Colon (tissue), 2 donors: ENCODE measurements at regions not wholly inside any gene's neighbourhood (a gene's known extent, or its start where the extent isn't known, plus 50 kb on each side); places are given as distances from the start of the nearest gene placed in this dataset.

Experiments
- FAIRE-seq: peaks from 2 replicates; lab custom pipeline; 2012; peaks lifted over from hg19 to GRCh38; lab: Jason Lieb, UNC
- donor health status: control.
- donor health status: control.

DNA sequence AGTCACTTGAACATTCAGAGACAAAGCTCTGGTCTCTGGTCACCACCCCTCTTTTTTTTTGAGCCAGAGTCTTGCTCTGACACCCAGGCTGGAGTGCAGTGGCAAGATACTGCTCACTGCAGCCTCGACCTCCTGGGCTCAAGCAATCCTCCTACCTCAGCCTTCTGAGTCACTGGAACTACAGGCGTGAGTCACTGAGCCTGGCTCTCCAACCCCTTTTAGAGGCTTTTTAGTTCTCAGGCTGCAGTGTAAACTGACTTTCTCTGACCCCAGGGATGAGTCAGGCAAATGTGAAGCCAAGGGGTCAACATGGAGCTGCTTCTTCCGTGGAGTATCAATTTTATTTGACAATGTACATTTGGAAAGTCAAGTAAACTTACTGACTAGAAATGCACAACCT lies 229.2 kb downstream of the PTTG2 start:
- no peak for FAIRE-seq

DNA sequence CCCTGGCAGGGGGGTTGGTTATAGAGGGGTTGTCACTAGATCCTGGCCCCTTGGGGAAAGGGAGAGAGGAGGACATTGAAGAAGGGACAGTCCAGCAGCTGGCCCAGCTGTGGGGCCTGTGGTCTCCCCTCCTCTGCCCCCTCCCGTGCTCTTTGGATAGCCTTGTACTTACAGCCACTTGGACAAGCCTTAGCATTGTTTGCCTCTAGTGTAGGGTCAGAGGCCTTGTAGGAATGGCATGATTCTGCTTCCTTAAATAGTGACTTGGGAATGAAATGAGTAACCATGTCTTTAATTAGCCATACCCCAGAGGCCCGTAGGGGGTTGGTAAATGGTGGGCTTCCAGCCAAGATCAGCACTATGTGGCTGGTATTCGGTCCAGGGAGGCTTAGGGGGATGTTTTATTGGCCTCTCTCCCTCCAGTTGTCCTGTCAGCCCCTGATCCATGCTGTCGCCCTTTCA lies 230.6 kb downstream of the PTTG2 start:
- no peak for FAIRE-seq

DNA sequence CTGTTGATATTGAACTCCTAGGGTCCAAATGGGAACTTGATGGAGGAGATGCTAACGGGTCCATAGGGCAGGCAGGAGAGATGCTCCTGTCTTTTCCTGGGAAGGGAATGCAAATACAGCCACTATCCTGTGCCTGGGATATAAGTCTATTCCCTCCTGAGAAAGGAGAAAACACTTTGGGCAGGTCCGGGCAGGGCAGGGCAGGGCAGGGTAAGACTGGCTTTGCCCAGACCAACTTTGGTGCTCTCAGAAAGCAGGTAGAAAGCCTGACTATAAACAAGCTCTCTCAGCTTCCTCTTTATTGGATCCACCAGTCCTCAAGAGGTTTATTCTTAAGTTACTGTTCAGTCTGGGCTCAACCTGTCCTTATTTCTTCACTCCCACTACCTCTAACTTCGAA lies 232.3 kb downstream of the PTTG2 start:
- no peak for FAIRE-seq

DNA sequence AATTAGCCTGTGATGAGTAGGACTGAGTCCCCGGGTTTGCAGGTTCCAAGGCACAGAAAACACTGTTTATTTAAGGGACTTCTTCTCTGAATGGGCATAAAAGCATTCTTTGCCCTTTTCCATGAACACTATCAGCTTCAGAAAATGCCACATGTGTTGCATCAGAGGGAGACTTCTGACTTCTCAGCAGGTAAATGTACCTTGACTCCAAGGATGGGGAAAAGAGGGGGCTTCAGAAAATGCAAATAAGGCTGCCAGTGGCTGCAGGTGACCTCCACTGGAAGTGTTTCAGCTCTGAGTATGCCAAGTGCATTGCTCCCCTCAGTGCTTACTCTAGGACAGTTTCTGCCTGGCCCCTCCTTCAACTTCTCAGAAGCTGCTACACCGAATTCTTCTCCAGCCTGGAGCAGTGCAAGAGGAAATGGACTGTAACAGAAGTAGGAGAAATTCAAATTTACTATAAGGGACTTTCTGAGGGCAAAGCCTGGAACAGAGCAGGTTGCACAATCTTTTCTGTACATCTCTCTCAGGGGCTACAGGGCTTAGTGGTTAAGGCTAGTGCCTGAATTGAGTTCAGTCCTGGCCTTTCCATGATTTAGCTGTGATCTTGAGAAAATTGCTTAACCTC lies 233.2 kb downstream of the PTTG2 start:
- no peak for FAIRE-seq

DNA sequence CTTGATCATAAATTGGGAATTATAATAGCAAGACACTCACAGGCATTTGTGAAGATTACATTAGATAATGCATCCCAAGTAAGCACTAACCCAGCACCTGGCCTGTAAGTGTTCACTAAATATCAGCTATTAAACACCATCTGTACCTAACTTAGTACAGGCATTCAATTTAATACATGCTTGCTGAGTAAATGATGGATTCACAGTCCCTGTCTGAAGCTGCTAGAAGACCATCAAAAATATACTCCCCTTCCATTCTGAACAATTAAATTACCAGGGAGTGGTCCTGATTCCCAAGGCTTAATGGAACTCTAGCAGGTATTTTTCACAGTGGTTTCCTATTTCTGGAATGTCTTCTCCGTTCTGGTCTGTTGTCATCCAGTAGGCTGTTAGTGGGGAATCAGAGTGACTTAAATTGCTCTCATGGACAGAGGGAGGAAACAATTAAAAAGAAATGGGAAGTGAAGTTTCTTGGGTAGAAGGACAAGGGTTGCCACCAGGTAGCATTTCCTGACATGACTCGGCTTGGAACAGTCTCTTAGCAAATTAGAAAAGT lies 233.9 kb downstream of the PTTG2 start:
- FAIRE-seq = no peak

DNA sequence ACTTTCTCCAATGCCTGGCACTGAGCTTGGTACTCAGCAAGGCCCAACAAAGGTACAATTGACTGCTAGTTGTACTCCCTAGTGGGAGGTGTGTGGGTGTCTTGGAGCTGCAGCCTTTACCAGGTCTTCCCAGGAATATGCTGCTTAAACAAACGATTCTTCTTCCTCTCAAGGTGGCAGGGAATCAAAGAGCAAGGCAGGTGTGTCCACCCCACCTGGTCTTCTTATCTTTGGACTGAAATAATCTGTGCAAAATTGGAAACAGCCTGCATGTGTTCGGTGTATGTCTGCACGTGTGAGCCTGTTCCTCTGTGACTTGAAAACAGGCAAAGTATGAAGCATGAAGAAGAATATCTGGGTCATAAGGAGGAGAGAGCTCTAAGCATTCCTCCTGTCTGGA lies 235.3 kb downstream of the PTTG2 start:
- FAIRE-seq = no peak

DNA sequence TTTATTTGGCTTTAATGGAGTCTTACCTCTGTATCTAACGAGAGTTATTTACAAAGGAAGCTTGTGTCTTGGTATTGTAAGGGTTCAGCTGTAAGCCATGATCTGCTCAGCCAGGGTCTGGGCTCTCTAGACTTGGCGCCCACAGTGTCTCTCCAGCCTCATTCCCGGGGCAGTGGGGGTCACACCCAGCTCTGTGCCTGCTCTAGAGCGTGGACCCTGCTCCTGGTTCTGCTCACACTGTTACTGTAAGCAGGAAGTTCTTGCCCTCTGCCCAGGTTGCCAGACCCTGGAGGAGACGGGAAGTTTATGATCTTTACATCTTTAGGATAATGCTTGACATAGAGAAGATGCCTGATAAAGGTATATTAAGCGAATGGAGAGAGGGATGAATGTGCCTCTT lies 235.7 kb downstream of the PTTG2 start:
- FAIRE-seq = no peak

DNA sequence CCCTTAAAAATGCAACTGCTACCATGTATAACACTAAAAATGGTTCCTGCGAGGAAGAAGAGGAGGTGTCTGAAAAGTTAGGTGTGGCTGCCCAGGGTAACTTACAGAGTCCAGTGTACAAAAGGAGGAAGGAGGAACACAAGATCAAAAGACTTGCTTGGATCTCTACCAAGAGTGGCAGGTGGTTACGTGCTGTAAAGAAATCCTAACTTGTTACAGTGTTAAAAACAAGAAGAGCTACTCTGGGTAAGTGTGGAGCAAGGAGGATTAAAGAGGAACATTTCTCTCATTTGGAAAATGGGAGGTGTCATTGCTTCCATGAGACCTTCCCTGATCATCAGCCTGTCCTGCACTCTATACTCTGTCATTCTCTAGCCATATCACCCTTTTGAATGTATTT lies 242.0 kb downstream of the PTTG2 start:
- no peak for FAIRE-seq

DNA sequence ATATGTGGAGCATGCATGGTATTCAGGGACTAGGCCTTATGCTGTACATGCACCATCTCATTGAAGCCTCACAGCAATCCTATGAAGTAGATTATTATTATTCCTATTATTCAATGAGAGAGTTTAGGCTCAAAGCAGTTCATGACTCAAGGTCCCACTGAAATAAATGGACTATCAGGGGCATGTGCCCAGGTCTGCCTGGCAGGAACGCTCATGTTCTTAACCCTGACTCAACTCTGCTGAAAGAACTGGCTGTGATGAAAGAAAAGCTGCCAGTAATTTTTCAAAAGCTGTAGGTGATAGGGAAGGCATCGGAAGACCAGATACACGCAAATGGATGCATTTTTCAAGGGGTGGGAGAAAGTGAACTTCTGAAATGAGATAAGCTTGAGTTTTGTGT lies 243.4 kb downstream of the PTTG2 start:
- FAIRE-seq = no peak

DNA sequence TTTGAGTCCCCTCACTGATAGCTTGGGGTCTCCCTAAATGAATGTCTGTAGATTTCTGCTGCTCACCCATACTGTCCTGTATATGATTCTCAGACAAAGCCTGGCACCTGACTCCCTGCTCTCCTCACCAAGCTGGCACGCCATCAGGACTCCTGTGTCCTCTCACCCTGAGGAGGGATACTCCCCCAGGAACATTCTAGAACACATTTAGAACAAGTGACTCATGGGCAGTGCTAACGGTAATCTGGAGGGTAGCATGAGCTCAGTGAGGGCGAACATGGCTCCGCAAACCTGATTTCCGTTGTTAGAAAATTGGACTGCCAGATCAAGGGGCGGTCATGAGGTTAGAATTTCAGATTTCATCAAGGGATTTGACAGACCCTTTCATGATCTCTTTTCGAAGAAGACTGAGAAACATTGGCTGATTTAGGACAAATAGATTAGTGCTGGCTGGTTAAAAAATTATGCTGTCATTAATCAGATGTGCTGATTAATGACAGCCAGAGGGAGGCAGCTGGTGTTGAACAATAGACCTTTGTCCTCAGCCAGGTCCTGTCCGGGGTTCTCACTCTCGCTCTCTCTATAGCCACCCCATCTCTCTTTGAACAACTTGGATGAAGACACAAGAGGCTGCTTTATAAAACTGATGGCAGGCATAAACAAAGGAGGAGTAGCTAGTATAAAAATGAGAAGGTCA lies 244.3 kb downstream of the PTTG2 start:
- no peak for FAIRE-seq

DNA sequence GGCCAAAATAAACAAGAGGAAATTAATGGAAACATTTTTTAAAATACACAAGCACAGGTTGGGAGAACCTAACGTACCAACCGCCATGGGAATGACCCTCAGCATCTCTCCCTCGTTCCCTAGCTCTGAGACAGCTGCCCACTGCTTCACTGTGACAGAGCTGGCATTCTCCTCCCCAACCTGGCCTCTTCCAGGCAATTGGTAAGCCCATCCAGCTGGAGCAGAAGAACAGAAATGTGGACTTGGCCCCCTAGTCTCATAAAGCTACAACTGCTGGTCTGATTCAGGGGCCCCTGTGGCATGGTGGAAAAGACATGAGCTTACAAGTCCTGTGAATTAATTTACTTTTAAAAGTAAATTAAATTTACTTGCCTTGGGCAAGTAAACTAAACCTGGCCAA lies 245.1 kb downstream of the PTTG2 start:
- FAIRE-seq = no peak

DNA sequence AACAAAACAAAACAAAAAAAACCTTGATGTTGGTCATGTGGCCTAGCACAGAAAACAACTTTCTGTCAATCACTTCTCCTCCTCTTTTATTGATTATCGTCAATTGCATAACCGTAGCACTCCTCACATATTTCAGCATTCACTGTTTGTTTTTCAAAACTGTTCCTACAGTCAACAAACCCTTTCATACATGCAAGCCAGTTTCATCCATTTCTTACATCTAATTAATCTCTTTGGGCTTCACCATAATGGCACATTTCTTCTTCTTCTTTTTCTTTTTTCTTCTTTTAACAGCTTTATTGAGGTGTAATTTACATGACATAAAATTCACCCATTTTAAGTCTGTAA lies 246.9 kb downstream of the PTTG2 start:
- no peak for FAIRE-seq

DNA sequence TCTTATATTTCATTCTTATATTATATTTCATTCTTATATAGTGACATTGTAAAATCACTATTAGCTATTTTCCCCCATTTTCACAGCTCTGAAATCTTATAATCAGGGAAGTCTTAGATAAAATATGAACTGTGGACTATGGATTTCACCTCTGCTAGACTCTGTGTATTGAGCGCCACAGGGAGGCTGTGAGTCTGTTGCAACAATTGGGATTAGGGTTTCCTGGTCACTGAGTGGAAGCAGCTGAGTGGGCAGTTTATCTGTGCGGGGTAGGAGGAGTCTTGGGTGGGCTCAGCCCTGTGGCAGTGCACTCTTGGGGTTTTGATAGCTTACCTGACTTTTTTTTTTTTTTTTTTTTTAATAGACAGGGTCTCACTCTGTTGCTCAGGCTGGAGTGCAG lies 249.5 kb downstream of the PTTG2 start:
- no peak for FAIRE-seq

DNA sequence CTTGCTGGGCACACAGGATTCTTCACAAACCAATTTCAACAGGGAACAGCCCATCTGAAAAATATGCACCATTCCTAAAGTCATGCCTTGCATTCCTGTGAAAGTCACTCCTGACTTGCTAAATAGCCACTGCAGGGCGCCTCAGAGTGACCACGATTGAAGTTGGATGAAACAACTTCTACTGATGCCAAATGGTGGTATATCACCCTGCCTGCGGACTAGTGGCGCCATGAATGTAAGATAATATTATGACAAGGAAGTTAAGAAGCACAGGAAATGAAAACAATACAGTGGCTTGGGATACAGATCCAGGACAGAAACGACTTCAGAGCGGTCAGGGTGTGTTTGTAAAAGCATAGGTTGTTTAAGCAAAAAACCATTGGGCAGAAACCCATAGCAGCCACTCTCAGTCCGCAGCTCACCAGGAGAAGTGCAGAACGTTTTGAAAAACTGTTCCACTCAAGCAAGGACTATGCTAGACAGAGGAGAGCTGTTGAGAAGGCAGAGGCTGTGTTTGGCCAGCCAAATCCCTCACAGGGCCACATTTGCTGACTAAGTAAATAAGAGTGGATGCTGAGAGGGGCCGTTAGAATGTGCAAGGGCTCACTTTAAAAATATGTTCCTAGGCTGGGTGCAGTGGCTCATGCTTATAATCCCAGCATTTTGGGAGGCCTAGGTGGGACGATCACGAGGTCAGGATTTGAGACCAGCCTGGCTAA lies 250.4 kb downstream of the PTTG2 start:
- FAIRE-seq = no peak

DNA sequence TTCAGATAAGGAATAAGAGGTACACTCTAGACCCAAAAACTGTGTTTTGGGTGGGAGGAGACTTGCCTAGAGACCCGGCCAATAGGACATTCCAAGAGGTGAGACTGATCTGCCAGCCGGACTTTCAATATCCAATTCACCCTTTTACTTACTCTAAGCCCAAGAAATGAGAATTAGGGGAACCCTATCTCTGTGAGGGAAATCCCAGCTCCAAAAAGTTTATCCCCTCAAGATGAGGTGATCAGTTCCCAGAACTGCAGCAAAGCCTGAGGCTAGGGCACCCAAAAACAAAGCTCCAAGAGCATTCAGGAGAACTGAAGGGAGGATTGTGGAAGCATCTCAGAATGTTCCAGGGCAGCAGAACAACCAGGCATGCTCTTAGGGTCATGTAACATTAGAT lies 251.7 kb downstream of the PTTG2 start:
- FAIRE-seq = no peak

DNA sequence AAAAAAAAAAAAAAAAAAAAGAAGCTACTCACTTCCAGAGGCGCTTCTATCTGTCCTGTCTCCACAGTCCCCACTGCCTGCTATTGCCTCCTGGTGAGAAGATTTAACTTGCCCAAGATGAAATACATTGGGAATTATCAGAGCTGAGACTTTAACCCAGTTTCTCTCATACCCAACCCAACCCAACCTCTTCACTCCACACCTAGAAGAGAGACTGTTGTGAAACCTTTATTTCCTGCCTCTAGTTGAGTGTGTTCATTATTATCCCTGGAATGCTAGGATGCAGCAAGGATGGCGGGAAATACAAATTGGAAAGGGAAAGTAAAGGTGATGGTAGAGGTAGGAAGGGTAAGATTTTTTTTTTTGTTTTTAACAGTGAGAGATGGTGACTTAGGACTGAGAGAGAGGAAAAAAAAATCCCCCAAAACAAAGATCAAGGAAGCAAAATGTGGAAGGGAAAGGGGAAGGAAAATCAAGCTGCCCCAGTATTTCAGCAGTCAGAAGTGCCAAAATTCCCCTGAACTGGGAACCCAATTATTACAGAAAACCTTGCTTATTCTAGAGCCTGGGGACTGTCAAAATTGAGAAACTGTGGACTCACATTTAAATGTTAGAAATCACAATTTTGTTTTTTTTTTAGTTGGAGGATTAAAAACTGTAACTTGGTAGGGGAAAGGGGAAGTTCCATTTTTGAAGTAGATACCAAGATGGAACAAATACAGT lies 253.0 kb downstream of the PTTG2 start:
- FAIRE-seq = no peak

DNA sequence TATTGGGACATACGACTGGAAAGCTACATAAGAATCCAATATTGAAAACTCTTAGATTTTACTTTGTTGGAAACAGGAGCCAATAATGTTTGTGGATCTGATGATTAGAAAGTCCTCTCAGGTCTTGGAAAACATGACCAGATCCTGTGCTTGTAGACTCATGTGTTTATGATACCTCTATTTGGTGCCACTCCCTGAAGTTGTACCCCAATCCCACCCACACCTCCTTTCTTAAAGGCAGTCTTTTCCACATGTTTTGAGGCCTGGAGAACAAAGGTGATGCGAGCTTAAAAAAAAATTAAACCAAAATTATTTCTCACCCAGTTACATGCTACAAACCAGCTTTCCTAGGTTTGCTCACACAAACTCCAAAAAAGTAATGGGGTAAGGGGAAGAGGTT lies 262.7 kb downstream of the PTTG2 start:
- FAIRE-seq = no peak

DNA sequence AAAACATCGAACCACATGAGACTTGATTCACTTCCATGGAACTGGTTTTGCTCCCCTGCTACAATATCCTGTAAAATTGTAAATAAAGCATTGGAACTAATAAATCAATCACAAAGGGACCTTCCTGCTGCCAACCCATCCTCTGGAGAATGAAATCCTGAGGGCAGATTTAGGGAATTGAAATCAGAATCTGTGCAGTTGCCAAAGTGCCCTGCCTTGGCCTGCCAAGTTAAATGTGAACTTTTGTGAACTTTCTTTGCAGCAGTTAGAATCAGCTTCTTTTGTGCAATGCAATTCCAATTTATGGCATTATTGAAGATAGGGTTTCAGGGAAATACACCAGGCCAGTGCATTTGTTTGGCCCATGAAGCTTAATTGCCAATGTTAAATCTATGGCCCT lies 263.1 kb downstream of the PTTG2 start:
- FAIRE-seq = no peak

DNA sequence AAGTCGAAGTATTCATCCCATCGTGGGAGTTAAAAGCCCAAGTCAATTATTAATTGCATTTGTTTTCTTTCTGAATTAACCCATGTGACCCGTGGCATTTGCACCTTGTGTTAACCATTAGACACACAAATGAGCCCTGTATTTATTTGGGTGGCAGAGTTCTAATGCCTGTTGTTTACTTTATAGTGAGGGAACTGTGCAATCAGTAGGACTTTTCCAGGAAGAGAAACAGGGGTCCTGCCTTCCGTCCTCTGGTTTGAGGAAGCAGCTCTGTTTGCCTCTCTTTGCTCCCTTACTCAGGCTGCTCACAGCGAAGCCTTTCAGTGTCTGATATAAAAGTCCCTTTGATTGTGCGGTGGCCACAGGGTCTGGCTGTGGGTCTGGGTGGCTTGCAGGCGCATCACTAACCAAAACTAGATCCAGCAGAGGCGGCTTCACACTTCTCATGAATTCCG lies 263.6 kb downstream of the PTTG2 start:
- no peak for FAIRE-seq

DNA sequence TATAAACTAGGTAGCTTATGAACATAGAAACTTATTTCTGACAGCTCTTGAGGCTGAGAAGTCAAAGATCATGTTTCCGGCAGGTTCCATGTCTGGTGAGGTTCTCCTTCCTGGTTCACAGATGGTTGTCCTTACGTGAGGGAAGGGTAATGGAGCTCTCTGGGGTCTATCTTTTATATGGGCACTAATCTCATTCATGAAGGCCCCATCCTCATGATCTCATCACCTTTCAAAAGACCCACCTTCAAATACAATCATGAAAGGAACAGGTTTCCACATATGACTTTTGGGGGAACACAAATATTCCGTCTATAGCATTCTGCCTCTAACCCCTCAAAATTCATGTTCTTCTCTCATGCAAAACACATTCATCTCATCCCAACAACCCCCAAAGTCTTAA lies 264.7 kb downstream of the PTTG2 start:
- FAIRE-seq = no peak

DNA sequence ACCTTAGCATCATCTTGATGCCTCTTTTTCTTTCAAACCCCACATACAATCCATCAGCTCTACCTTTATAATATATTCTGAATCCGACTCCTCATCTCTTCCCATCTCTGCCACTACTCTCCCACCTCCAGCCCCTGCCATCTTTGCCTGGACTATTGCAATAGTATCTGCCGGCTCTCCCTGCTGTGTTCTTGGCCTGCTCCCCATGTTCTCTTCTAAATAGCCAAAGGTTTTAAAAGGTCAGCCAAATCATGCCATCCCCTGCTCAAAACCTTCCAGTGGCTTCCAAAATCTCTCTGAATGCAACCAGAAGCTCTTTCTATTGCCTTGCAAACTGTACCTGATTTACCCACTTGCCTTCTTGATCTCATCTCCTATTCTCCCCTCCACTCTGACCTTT lies 266.0 kb downstream of the PTTG2 start:
- FAIRE-seq = no peak

DNA sequence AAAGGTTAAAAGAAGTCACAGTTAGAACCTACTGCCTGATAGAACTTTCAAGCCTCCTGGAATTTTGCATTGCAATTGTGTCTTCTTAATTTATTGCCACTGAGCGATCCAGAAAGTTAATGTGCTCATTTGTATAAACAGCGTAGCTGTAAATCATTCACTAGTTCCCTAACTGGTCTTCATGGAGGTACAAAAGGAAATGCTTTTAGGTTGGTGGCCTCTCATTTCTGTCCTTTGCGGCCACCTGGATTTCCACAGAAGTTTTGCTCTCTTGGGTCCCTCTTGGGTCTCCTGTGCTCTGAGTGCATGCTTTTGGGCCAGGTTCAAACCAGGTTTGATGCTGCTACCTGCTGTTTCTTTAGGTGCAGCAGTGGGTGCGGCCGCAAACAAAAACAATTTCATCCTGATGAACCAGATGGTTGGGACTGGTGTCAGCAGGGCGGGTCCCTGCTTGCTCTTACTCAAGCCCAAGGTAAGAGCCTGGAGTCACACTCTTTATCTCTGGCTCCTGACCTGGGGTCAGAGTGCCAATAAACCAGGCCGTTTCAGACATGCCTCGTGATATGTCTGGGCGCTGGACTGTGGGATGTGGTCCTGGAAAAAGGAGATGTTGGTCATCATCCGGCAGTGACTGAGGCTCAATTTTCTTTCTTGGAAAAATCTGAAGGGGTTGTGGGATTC lies 270.1 kb downstream of the PTTG2 start:
- no peak for FAIRE-seq
